Small intestine (tissue), 7 donors: ENCODE measurements at regions not wholly inside any gene's neighbourhood (a gene's known extent, or its start where the extent isn't known, plus 50 kb on each side); places are given as distances from the start of the nearest gene placed in this dataset.
"Not testable (repeated sequence)": the region's sequence is repeated elsewhere in the genome, so short reads cannot be mapped to it uniquely, and the experiment has no call there.

Experiments used
- DNase-seq, 2 donors: peaks; one replicate each; pipeline versions ENCODE4 v3.0.0 to v3.0.0-alpha.2; 2013
- FAIRE-seq: peaks from 2 replicates; lab custom pipeline; 2012; peaks lifted over from hg19 to GRCh38; lab: Jason Lieb, UNC
- H3K27ac ChIP-seq, 3 donors: one replicate each; pipeline ENCODE4 v1.5.1; 2013; ENCODE audit warnings: low read length in 2 of 3, mild to moderate bottlenecking in 2 of 3, control low read depth in 1 of 3, inconsistent platforms in 1 of 3, low read depth in 1 of 3, moderate library complexity in 1 of 3
- H3K27me3 ChIP-seq, 3 donors: one replicate each; pipeline ENCODE4 v1.6.1; 2013; ENCODE audit warnings: low read length in 3 of 3, inconsistent platforms in 1 of 3; ENCODE audit not compliant: control insufficient read depth in 3 of 3, insufficient read depth in 3 of 3
- H3K36me3 ChIP-seq, 3 donors: one replicate each; pipeline ENCODE4 v1.6.1; 2013; ENCODE audit warnings: low read length in 3 of 3, inconsistent platforms in 1 of 3, low read depth in 1 of 3, mild to moderate bottlenecking in 1 of 3, moderate library complexity in 1 of 3; ENCODE audit not compliant: control insufficient read depth in 3 of 3, insufficient read depth in 2 of 3
- H3K4me1 ChIP-seq, 3 donors: one replicate each; pipeline ENCODE4 v1.6.1; 2013; ENCODE audit warnings: low read length in 2 of 3, inconsistent platforms in 1 of 3, low read depth in 1 of 3, mild to moderate bottlenecking in 1 of 3, moderate library complexity in 1 of 3; ENCODE audit not compliant: control insufficient read depth in 3 of 3, insufficient read depth in 2 of 3
- H3K4me3 ChIP-seq, 3 donors: one replicate each; pipeline ENCODE4 v1.5.1; 2013; ENCODE audit warnings: low read length in 3 of 3, control low read depth in 1 of 3, inconsistent platforms in 1 of 3, low read depth in 1 of 3, mild to moderate bottlenecking in 1 of 3, moderate library complexity in 1 of 3
- H3K9me3 ChIP-seq, 2 donors: one replicate each; pipeline ENCODE4 v1.6.1; 2013; ENCODE audit warnings: low read depth in 1 of 2, low read length in 1 of 2; ENCODE audit not compliant: control insufficient read depth in 2 of 2, insufficient read depth in 1 of 2
- WGBS, 3 donors: extraction: QIAGEN DNeasy Blood & Tissue Kit; methylation state at CpG; one replicate each; pipeline ENCODE4 v1.1.7; 2013; 5-methylcytosine and 5-hydroxymethylcytosine counted together
- donor health status: healthy with polysubstance abuse.
- donor health status: control.
- donor health status: control.
- donor health status: Bipolar disorder and iron deficiency.
- donor health status: healthy.

DNA sequence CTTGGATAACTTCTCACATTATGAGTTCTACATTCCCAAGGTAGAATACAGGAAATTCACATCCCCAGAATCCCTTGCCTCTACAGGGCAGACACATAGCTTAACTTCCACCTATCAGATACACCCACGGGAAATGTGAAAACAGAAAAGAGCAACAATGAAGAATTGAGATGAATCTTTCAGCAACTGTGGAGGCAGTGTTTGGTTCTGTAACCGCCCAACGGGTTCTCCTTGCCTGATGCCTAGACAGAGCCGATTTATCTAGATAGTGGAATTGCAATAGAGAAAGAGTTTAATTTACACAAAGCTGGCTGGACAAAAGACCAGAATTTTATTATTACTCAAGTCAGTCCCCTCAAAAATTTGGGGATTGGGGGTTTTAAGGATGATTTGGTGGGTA is 138.8 kb downstream of the MTPAP start:
- FAIRE-seq, result no peak
- no peaks in the 10 kb centered on the region for H3K4me1 ChIP-seq
- 89 to 92% (median 92%) methylated on average over 4 of the region's 4 CpGs for WGBS, 3 donors
- no peak overlapping the region for H3K27ac ChIP-seq
- no peaks in the 10 kb centered on the region for H3K36me3 ChIP-seq
- no peaks in the 10 kb centered on the region for H3K27me3 ChIP-seq
- DNase-seq, result no peak
- H3K4me3 ChIP-seq, result no peak overlapping the region
- H3K9me3 ChIP-seq, result no peaks in the 10 kb centered on the region

DNA sequence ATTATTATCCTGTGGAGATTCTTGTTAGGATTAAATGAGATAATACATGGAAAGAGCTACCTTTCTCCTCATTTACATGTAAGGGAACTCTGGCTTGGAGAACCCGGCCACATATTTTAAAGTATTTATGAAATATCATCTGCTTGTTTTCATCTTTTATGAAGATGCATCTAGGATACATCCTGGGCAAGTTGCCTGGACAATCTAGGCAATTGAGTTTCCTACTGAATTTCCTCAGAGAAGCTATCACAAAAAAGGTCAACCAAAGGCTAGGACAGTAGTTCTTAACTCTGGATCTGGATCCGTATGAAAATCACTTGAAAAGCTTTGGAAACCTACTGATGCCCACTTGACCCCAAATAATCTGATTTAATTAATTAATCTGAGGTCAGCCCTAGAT is 140.7 kb downstream of the MTPAP start:
- Histone ChIP-seq H3K36me3 (no peaks in the 10 kb centered on the region), H3K27ac (no peak overlapping the region), H3K4me3 (no peak overlapping the region), H3K9me3 (peaks cover 0 to 2% of the 10 kb centered on the region in 2 donors), H3K4me1 (no peaks in the 10 kb centered on the region), H3K27me3 (peaks cover 0 to 2% (median 0%) of the 10 kb centered on the region in 3 donors)
- FAIRE-seq (no peak), DNase-seq (no peak)
- WGBS, 3 donors, result 79 to 87% (median 79%) methylated on average over 2 of the region's 2 CpGs

DNA sequence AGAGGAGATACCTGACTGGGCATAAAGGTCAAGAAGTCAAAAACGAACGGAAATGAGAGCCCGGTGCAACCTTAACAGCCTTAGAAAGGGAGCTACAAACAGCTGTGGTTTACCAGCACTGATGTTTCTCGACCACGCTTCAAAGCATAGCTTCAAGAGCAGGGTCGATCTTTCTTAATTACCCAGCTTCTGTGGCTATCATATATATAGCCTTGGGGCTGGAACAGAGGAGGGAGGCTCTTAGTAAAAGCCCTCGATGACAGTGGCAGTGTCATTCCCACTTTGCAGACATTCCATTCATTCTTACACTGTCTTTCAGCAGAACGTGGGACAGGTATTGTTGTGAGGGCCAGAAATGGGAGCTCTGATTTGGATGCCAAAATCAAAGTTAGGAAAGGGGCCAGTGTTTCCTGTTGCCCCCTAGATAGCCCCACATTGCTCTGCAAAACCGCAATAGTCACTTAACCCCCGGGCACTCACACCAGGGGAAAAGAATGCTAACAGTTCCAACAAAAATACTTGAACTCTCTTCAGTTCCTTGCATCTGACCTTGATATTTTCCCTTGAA is 141.5 kb downstream of the MTPAP start:
- no peak for DNase-seq
- no peak for FAIRE-seq
- Histone ChIP-seq H3K36me3 (no peaks in the 10 kb centered on the region), H3K9me3 (peaks cover 0 to 2% of the 10 kb centered on the region in 2 donors), H3K4me3 (no peak overlapping the region), H3K4me1 (no peaks in the 10 kb centered on the region), H3K27me3 (peaks cover 0 to 2% (median 0%) of the 10 kb centered on the region in 3 donors), H3K27ac (no peak overlapping the region)
- 43 to 53% (median 49%) methylated on average over 10 of the region's 10 CpGs for WGBS, 3 donors

DNA sequence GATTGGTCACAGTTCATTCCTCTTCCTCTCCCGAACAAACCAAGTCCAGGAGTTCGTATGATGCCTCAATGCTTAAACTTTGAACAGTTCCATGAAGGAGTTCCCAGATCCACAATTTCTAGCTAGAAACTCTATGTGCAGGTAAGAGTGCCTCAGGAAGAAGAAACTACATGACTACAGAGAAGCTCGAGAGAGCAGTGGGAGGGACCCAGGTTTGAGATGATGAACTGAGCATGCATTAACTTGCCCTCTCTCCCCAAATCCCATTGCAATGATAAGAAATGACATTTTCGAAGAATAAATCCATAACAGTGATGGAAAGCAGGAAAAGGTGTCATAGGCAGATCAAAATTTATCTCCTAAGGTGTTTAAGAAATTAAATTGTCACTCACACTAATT is 140.6 kb upstream of the JCAD start:
- no peaks in the 10 kb centered on the region for H3K36me3 ChIP-seq
- H3K9me3 ChIP-seq, result peaks cover 0 to 5% of the 10 kb centered on the region in 2 donors
- H3K27ac ChIP-seq, result no peak overlapping the region
- H3K4me3 ChIP-seq, result no peak overlapping the region
- FAIRE-seq, result no peak
- H3K27me3 ChIP-seq, result peaks cover 0 to 4% (median 3%) of the 10 kb centered on the region in 3 donors
- no peak for DNase-seq
- no peaks in the 10 kb centered on the region for H3K4me1 ChIP-seq
- 55 to 73% (median 66%) methylated on average over 4 of the region's 4 CpGs for WGBS, 3 donors

DNA sequence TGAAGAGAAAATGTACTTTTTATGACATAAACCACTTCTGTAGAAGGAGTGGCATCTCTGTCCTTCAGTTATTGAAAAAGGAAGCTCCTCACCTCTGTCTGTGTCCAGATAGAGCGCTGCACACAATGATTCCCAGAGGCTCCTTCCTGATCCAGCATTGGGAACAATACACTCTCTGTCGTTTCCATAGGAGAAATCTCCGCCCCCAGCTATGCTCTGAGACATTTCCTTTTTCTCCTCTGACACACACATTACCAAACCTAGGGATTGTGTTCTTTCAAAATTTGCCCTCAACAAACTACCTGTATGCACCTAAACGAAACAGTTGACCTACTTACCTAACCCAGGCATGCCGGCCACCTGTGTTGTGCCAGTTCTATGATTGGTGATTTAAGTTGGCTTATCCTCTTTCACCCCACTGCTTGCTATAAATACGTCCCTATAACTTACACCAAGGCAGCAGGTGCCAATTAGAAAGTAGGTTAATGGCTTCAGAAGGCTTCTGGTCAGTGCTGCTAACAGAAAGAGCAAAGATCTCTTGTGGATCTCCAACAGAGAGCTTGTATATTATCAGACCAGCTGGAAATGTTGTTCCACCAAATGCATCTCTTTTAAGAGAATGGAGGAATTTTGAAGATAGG is 140.1 kb upstream of the JCAD start:
- Histone ChIP-seq H3K36me3 (no peaks in the 10 kb centered on the region), H3K27me3 (peaks cover 0 to 4% (median 3%) of the 10 kb centered on the region in 3 donors), H3K27ac (no peak overlapping the region), H3K4me1 (no peaks in the 10 kb centered on the region), H3K4me3 (no peak overlapping the region), H3K9me3 (peaks cover 0 to 5% of the 10 kb centered on the region in 2 donors)
- no peak for FAIRE-seq
- 32 to 56% (median 36%) methylated on average over 6 of the region's 6 CpGs for WGBS, 3 donors
- DNase-seq, result no peak

DNA sequence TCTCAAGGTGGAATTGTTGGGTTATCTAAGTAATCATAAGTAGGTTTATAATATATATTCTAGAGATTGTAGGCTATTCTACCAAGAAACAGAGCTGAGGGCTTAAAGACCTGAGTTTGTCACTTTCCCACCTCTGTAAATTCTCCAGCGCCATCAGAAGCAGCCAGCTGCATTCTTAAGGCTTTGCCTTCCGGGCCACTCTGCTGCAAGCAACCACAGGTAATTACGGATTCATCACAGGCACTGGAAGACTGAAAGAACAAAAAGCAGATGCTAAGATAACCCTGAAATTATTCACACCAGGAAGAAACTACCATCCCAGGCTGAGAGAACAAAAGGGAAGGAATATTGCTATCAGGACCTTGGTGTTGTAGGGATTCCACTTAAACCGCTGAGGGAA is 137.8 kb upstream of the JCAD start:
- Histone ChIP-seq H3K27me3 (peaks cover 0 to 3% (median 2%) of the 10 kb centered on the region in 3 donors), H3K9me3 (peaks cover 0 to 3% of the 10 kb centered on the region in 2 donors), H3K27ac (no peak overlapping the region), H3K36me3 (no peaks in the 10 kb centered on the region), H3K4me3 (no peak overlapping the region), H3K4me1 (no peaks in the 10 kb centered on the region)
- FAIRE-seq, result no peak
- 69 to 78% (median 77%) methylated on average over 4 of the region's 4 CpGs for WGBS, 3 donors
- DNase-seq, result no peak

DNA sequence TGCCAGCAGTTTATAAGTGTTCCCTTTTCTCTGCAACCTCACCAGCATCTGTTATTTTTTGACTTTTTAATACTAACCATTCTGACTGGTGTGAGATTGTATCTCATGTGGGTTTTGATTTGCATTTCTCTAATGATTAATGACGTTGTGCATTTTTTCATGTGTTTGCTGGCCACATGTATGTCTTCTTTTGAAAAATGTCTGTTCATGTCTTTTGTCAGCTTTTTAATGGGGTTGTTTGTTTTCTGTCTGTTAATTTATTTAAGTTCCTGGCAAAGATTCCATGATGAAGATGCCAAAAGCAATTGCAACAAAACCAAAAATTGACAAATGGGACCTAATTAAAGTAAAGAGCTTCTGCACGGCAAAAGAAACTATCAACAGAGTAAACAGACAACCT is 137.2 kb upstream of the JCAD start:
- not testable (repeated sequence) for FAIRE-seq, H3K27me3 ChIP-seq, H3K27ac ChIP-seq, DNase-seq, H3K4me1 ChIP-seq, H3K9me3 ChIP-seq, H3K4me3 ChIP-seq, H3K36me3 ChIP-seq
- 66 to 71% (median 69%) methylated on average over 2 of the region's 2 CpGs for WGBS, 3 donors

DNA sequence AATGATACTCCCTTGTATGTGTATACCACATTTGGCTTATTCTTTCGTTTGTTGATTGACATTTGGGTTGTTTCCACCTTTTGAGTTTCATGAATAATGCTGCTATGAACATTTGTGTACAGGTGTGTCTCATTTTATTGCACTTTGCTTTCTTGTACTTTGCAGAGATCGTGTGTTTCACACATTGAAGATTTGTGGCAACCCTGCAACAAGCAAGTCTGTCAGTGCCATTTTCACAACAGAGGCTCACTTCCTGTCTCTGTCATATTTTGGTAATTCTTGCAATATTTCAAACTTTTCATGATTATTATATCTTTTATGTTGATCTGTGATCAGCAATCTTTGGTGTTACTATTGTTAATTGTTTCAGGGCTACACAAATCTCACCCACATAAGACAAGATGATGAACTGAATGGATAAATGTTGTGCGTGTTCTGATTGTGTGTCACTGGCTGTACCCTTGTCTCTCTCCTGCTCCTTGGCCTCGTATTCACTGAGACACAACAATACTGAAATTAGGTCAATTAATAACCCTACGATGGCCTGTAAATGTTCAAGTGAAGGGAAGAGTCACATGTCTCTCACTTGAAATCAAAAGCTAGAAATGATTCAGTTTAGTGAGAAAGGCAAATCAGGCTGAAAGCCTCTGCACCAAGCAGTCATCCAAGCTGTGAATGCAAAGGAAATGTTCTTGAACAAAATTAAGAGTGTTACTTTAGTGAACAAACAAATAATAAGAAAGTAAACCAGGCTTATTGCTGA is 133.6 kb upstream of the JCAD start:
- WGBS, 3 donors, result 58 to 73% (median 66%) methylated on average over 5 of the region's 5 CpGs
- no peak for DNase-seq
- Histone ChIP-seq H3K4me1 (no peaks in the 10 kb centered on the region), H3K27ac (no peak overlapping the region), H3K4me3 (no peak overlapping the region), H3K9me3 (peaks cover 0 to 3% of the 10 kb centered on the region in 2 donors), H3K27me3 (peaks cover 0 to 2% (median 0%) of the 10 kb centered on the region in 3 donors), H3K36me3 (no peaks in the 10 kb centered on the region)
- FAIRE-seq, result no peak
